Heart right ventricle (tissue), 16 donors: ENCODE measurements at regions not wholly inside any gene's neighbourhood (a gene's known extent, or its start where the extent isn't known, plus 50 kb on each side); places are given as distances from the start of the nearest gene placed in this dataset.
A peak's percentile ranks its signal among the peaks of the same experiment; 100 is the strongest.

ENCODE experiments used
- ATAC-seq, 8 donors: fragments of 200-7000 bp; cut with Tn5 transposase; one replicate each; pipeline ENCODE4 v1.9.1; 2020; ENCODE audit warnings: mild to moderate bottlenecking in 8 of 8, moderate library complexity in 8 of 8, moderate number of reproducible peaks in 1 of 8
- DNase-seq, 2 donors: peaks; one replicate each; pipeline ENCODE4 v3.0.0-alpha.2; 2020
- H3K27ac ChIP-seq, 10 donors: fragments of 200-600 bp; sonication (generic) in 2 of 10; one replicate each; pipeline versions ENCODE4 v1.5.0 to v1.8.0; 2020 to 2022; ENCODE audit warnings: mild to moderate bottlenecking in 3 of 10
- H3K27me3 ChIP-seq, 7 donors: fragments of 200-600 bp; one replicate each; pipeline ENCODE4 v1.8.0; 2021 to 2022; ENCODE audit warnings: mild to moderate bottlenecking in 2 of 7
- H3K36me3 ChIP-seq, 9 donors: fragments of 200-600 bp; sonication (generic) in 1 of 9; one replicate each; pipeline versions ENCODE4 v1.5.0 to v1.8.0; 2020 to 2022; ENCODE audit warnings: mild to moderate bottlenecking in 2 of 9
- H3K4me1 ChIP-seq, 9 donors: fragments of 200-600 bp; sonication (generic) in 1 of 9; one replicate each; pipeline versions ENCODE4 v1.5.0 to v1.8.0; 2020 to 2022; ENCODE audit warnings: mild to moderate bottlenecking in 4 of 9
- H3K4me3 ChIP-seq, 10 donors: fragments of 200-600 bp; sonication (generic) in 2 of 10; one replicate each; pipeline versions ENCODE4 v1.5.0 to v1.8.0; 2020 to 2022; ENCODE audit warnings: mild to moderate bottlenecking in 7 of 10, moderate library complexity in 2 of 10
- H3K9me3 ChIP-seq, 11 donors: fragments of 200-600 bp in 10 of 11; sonication (generic) in 2 of 11; one replicate each; pipeline versions ENCODE4 v1.5.0 to v1.8.0; 2013 to 2022; ENCODE audit warnings: mild to moderate bottlenecking in 2 of 11, control low read depth in 1 of 11, moderate library complexity in 1 of 11
- WGBS, 2 donors: extraction: QIAGEN DNeasy Blood & Tissue Kit; methylation state at CpG; one replicate each; pipeline ENCODE4 v1.1.7; 2013; ENCODE audit warnings: inconsistent platforms in 1 of 2; 5-methylcytosine and 5-hydroxymethylcytosine counted together
- intact Hi-C, 10 donors: fragments of 100-400 bp; cut with DNase I; formaldehyde crosslinking; loops; one replicate each; pipeline versions ENCODE4 v1.11.1 to v1.14.2; 2022
- TF ChIP-seq, protein P1 (sequence below), 9 donors: fragments of 200-600 bp; sonication (generic) in 2 of 9; IDR thresholded peaks; one replicate each; pipeline versions ENCODE4 v1.5.0 to v1.8.0; 2021 to 2022; ENCODE audit warnings: antibody characterized with exemption in 9 of 9, mild to moderate bottlenecking in 5 of 9, moderate library complexity in 1 of 9
- donor health status: Arrhythmogenic right ventricular cardiomyopathy.
- donor health status: ischemic (EF 13 %, LVEDD 7.1; RV severe dilation, severe dysfunction).
- donor health status: healthy with polysubstance abuse.
- donor health status: DM: no; HTN: yes; CAD: no.
- donor health status: DM: no; HTN: no; CAD: no.
- donor health status: ischemic (EF 25% LVEDD 6.9; RV normal size, moderate dysfunction).
- donor health status: ischemic (EF 25% LVEDD 5.7; RV mildly dilated, moderate dysfunction).
- donor health status: healthy.
- donor health status: DM: yes; HTN: yes; CAD: no.
- donor health status: Ischemic cardiomyopathy.
- donor health status: ischemic (EF 35%, LVEDD 5.7; RV mildly dilated, moderate dysfunction).
- donor health status: nonischemic (EF 11% LVEDD 7.7; RV severe dilation, severe dysfunction).
- donor health status: DM: yes; HTN: yes; CAD: no.
- donor health status: PGD.
- donor health status: ischemic (EF 29% LVEDD 5.4; RV normal size, mild dysfunction).
- donor health status: nonischemic (EF 23%, LVEDD 6.1; RV moderate dilation, normal function).

- intact Hi-C loops, result loop anchor here in 3 of 10 donors (5.0 to 10.0 kb wide), 2 partner anchors 90 to 98 kb away; no protein-coding TSS in a partner anchor
- TF ChIP-seq, protein P1, sequence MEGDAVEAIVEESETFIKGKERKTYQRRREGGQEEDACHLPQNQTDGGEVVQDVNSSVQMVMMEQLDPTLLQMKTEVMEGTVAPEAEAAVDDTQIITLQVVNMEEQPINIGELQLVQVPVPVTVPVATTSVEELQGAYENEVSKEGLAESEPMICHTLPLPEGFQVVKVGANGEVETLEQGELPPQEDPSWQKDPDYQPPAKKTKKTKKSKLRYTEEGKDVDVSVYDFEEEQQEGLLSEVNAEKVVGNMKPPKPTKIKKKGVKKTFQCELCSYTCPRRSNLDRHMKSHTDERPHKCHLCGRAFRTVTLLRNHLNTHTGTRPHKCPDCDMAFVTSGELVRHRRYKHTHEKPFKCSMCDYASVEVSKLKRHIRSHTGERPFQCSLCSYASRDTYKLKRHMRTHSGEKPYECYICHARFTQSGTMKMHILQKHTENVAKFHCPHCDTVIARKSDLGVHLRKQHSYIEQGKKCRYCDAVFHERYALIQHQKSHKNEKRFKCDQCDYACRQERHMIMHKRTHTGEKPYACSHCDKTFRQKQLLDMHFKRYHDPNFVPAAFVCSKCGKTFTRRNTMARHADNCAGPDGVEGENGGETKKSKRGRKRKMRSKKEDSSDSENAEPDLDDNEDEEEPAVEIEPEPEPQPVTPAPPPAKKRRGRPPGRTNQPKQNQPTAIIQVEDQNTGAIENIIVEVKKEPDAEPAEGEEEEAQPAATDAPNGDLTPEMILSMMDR (IDR thresholded peaks at IDR 0.05), result peak in 3 of 9 donors; percentile 11 to 20 (median 17)
- peaks cover 0 to 33% (median 5%) of the 10 kb centered on the region in 9 donors for H3K4me1 ChIP-seq
- no peaks in the 10 kb centered on the region for H3K36me3 ChIP-seq
- no peaks in the 10 kb centered on the region for H3K27me3 ChIP-seq
- DNase-seq (no peak), ATAC-seq (peak in 1 of 8 donors; percentile 19)
- peaks cover 0 to 3% (median 0%) of the 10 kb centered on the region in 11 donors for H3K9me3 ChIP-seq
- H3K27ac ChIP-seq, result no peak overlapping the region
- 26 to 31% methylated on average over 1 of the region's 1 CpG for WGBS, 2 donors
- no peak overlapping the region for H3K4me3 ChIP-seq
Measured at GRCh38 chr6:82076916-82077315, 170.6 kb downstream of the IBTK start.

- Histone ChIP-seq H3K36me3 (no peaks in the 10 kb centered on the region), H3K4me3 (no peak overlapping the region), H3K4me1 (peaks cover 0 to 30% (median 5%) of the 10 kb centered on the region in 9 donors), H3K27ac (no peak overlapping the region), H3K27me3 (no peaks in the 10 kb centered on the region), H3K9me3 (no peaks in the 10 kb centered on the region)
- TF ChIP-seq, protein P1 (IDR thresholded peaks at IDR 0.05), result no peak
- no peak for ATAC-seq
- WGBS, 2 donors, result 56 to 64% methylated on average over 2 of the region's 2 CpGs
- no peak for DNase-seq
- intact Hi-C loops, result loop anchor here in 2 of 10 donors (10.0 kb wide), 1 partner anchor 100 kb away; no protein-coding TSS in a partner anchor
Measured at GRCh38 chr6:82074556-82074955, 173.0 kb downstream of the IBTK start.

- Histone ChIP-seq H3K9me3 (no peaks in the 10 kb centered on the region), H3K27me3 (no peaks in the 10 kb centered on the region), H3K4me1 (peaks cover 0 to 30% (median 5%) of the 10 kb centered on the region in 9 donors), H3K36me3 (no peaks in the 10 kb centered on the region), H3K27ac (no peak overlapping the region), H3K4me3 (no peak overlapping the region)
- ATAC-seq, result peak in 1 of 8 donors; percentile 22
- TF ChIP-seq, protein P1 (IDR thresholded peaks at IDR 0.05), result no peak
- 77 to 91% methylated on average over 5 of the region's 5 CpGs for WGBS, 2 donors
- intact Hi-C loops, result loop anchor here in 2 of 10 donors (10.0 kb wide), 1 partner anchor 101 kb away; no protein-coding TSS in a partner anchor
- no peak for DNase-seq
Measured at GRCh38 chr6:82073484-82073883, 174.1 kb downstream of the IBTK start.

DNA sequence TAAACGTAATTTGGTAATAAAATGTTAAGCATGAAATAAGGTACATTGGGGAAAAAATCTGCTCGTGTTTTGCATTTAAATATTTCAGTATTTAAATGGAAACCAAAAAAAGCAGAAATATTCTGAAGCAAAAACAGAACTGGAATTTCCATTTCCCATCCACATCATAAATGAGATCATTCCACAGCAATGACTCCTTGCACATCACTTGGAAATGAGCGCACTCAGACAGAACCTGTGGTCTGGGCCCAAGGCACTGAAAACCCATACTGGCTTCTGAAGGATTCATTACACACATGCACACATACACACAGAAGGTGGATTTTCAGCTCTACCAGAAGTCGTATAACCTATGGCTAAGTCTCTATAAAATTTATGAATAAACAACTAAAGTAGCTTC lies 174.8 kb downstream of the IBTK start:
- intact Hi-C loops, result loop anchor here in 2 of 10 donors (10.0 kb wide), 1 partner anchor 102 kb away; no protein-coding TSS in a partner anchor
- WGBS, 2 donors, result 89 to 90% methylated on average over 4 of the region's 4 CpGs
- Histone ChIP-seq H3K36me3 (no peaks in the 10 kb centered on the region), H3K9me3 (no peaks in the 10 kb centered on the region), H3K27me3 (no peaks in the 10 kb centered on the region), H3K27ac (no peak overlapping the region), H3K4me1 (peaks cover 0 to 30% (median 5%) of the 10 kb centered on the region in 9 donors), H3K4me3 (no peak overlapping the region)
- TF ChIP-seq, protein P1 (IDR thresholded peaks at IDR 0.05), result no peak
- DNase-seq (no peak), ATAC-seq (peak in 1 of 8 donors; percentile 23)
